NCI-H748 treated with DMSO at 0.1 percent for 48 hours (cell line): ENCODE measurements at regions not wholly inside any gene's neighbourhood (a gene's known extent, or its start where the extent isn't known, plus 50 kb on each side); places are given as distances from the start of the nearest gene placed in this dataset.

Experiments
- DNase-seq: peaks from one replicate; lab custom pipeline; 2025; lab: John Stamatoyannopoulos, UW

GRCh38 chr6:126747728-126748540 is 370.5 kb upstream of the RSPO3 start:
- no peak for DNase-seq

- no peak for DNase-seq
Observed at GRCh38 chr6:126753606-126754005, 364.9 kb upstream of the RSPO3 start.

- DNase-seq: no peak
Observed at GRCh38 chr6:126761854-126762253, 356.6 kb upstream of the RSPO3 start.

DNA sequence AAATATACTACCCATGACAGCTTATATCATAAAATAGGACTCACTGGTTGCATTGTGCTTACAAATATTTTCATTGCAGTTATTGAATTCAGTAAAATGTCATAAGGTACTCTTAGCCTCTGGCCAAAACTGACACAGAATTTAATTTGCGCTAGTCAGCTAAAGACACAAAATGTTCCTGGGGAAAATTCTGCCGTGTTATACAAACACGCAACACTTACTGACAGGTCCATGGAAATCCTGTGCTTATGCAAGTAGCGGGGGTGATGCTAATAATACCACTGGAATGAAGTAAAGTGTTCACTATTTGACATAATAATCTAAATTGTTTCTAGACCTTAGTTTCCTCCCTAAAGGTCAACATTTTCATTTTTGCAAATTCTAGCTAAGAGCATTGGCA is 354.4 kb upstream of the RSPO3 start:
- DNase-seq: no peak

- no peak for DNase-seq
Observed at GRCh38 chr6:126764671-126765070, 353.8 kb upstream of the RSPO3 start.

- DNase-seq: no peak
Observed at GRCh38 chr6:126766820-126767219, 351.7 kb upstream of the RSPO3 start.

GRCh38 chr6:126767711-126768110 is 350.8 kb upstream of the RSPO3 start:
- no peak for DNase-seq

- no peak for DNase-seq
Observed at GRCh38 chr6:126770176-126770575, 348.3 kb upstream of the RSPO3 start.

DNA sequence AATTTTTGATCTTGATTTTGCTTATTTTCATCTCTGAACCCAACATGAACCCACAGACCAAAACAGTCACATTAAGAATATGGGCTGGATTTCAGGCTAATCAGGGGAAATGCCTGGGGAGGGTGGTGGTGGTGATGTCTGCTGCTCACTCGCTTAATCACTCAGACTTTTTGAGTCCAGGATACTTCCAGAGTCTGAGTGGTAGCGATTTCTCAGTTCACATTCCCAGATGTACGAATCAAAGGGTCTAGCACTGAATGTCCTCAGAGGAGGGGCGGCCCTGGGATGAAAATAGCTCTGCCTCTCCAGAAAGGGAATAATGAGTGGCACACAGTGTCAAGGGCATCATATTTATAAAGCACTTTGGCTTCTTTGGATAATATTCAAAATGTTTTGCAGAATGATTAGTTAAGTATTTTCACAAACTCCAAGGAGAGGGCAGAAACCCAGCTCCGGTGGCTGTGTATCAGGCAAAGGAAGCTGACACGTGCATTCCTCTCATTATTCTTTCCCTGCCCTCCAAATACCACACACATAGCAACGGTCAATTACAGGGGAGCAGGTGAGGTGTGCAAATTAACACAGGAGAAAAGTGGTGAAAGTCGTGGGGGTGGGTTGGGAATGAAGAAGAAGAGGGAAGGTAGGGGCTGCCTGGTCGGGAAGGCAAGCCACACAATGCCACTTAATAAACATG is 345.2 kb upstream of the RSPO3 start:
- no peak for DNase-seq

DNA sequence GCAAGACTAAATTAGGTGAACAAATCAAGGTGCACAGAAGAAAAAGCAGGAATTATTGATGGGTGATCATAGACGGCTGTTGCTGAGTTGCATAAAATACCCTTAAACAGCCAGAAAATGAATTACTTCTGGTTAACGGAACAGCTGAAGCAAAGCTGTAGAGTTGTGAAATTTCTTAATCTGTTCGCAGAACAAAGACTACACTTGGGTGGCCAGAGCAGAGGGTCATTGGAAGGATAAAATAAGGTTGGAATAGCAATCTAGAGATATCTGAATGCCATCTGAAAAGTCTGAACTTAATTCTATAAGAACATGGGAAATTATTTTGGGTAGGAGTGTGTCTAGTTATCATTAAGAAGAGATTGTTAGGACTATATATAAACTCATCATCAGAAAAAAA is 339.1 kb upstream of the RSPO3 start:
- DNase-seq: no peak

DNA sequence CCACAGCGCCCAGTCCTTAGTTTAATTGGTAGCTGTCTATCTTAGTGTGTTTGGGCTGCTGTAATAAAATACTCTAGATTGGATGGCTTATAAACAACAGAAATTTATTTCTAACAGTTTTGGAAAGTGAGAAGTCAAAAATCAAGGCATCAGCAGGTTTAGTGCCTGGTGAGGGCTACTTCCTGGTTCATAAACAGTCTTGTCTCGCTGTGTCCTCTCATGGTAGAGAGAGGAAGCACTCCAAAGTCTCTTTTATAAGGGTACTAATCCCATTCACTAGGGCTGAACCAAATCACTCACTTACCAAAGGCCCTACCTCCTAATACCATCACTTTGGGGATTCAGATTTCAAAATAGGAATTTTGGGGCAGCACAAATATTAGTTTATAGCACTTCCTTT is 336.9 kb upstream of the RSPO3 start:
- DNase-seq: no peak

- no peak for DNase-seq
Observed at GRCh38 chr6:126784161-126784790, 334.2 kb upstream of the RSPO3 start.

GRCh38 chr6:126786262-126786661 is 332.2 kb upstream of the RSPO3 start:
- DNase-seq: no peak

GRCh38 chr6:126787635-126788034 is 330.8 kb upstream of the RSPO3 start:
- DNase-seq: no peak

DNA sequence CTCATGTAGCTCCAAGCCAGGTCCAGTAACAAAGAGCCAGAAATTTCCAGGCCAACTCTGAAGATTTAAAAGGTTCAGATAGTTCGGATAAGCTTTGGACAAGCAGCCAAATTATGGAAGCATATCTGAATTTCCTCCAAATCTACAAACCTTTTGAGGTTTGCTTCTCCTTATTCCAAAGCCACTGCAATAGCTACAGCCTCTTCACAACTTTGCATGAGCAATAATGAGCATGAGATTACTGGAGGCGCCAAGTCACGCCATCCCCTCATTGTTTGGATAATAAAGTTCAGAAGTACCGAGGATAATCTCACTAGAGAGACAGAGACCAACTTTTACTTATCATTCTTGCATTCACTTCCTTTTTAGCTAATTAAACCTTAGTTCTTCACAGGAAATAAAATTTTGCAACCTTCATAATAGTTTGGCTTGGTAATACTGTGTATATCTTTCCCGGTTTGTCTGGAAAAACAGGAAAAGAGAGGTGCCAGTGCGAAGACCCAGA is 329.6 kb upstream of the RSPO3 start:
- DNase-seq: no peak

DNA sequence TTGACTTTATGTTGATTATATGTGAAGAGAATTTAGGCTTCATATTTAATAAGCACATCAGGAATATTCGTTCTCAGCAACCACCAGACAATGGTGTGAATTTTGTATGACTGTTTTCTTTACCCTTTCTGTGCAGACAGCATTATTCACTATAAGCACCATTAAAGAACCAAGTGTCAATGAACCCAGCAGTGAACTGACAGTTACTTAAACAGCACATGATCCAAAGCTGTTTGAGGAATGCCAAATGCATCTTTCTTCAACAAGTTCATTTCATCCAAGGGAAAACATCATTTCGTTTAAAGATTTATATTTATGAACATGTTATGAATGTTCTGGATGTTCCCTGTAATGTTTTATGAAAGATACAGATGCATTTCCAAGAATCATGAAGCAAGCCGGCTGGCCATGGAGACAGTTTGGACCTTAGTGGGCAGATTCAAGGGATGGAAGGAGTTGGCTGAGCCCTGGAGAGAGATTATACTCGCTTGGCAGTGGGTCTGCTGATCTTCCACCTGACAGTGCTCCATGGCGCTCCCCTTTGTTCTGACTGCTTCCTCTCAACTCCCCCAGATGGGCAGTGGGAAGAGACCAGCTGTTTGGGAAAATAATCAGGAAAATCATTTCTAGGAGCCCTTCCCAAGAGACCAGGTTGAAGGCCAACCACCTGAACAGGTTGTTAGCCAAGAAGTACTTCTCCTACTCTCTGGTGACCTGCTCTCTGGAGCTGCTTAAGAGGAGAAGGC is 326.0 kb upstream of the RSPO3 start:
- DNase-seq: no peak

DNA sequence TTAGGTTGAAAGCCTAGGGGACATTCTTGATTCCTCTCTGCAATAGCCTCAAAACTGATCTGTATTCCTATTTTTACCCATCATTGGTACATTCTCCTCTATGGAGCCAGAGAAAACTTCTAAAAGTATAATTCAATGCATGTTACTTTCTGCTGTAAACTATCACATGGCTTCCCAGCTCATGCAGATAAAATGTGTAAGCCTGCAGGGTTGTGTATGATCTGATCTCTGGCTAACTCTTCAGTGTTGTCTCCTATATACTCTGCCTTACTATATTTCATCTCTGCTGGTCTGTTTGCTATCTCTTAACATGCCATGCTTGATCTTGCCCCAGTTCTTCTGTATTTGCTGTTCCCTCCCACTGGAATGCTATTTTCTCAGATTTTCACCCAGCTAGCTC is 323.3 kb upstream of the RSPO3 start:
- no peak for DNase-seq

- DNase-seq: no peak
Observed at GRCh38 chr6:126797981-126798380, 320.5 kb upstream of the RSPO3 start.

GRCh38 chr6:126803769-126804168 is 314.7 kb upstream of the RSPO3 start:
- no peak for DNase-seq

- peak; percentile 32 for DNase-seq
Observed at GRCh38 chr6:126804332-126805064, 314.0 kb upstream of the RSPO3 start.

DNA sequence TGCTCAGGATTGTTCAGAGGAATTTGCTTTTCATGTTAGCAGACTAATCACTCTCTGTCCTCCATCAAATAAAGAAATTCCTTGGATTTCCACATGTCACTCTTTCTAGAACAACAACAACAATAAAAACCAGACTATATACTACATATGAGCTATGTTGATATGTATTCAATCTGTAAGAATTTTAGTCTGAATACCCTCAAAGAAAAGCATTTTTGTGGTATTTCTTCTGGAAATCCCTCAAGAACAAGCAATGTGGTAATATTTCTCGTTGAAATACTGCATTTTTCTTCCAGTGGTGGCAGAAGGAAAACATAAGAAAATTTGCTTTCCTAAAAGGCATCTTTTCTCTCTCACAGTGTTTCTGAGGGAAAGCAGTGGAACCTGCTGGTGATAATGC is 312.6 kb upstream of the RSPO3 start:
- no peak for DNase-seq

- DNase-seq: no peak
Observed at GRCh38 chr6:126807876-126808275, 310.6 kb upstream of the RSPO3 start.
